ENCODE measurements at regions not wholly inside any gene's neighbourhood (a gene's known extent, or its start where the extent isn't known, plus 50 kb on each side); places are given as distances from the start of the nearest gene placed in this dataset.

GRCh38 chrX:110491846-110492620 is 133.4 kb downstream of the RTL9 start:
- no TSS peak for BruUV-seq (replicated peaks)
- intact Hi-C loops (cut with micrococcal nuclease): no loop called here
- Mint-ChIP-seq H3K36me3 (ENCODE audit: insufficient read depth, unreplicated experiment) (no peaks in the 10 kb centered on the region), H3K4me1 (ENCODE audit: insufficient read depth, unreplicated experiment) (no peaks in the 10 kb centered on the region), H3K27me3 (ENCODE audit: insufficient read depth, unreplicated experiment) (peaks cover 82% of the 10 kb centered on the region), H3K4me3 (ENCODE audit: unreplicated experiment) (no peak overlapping the region), H3K27ac (ENCODE audit: low read depth, unreplicated experiment) (no peak overlapping the region), H3K9me3 (ENCODE audit: unreplicated experiment) (no peaks in the 10 kb centered on the region)
- POLR2A ChIA-PET: no interaction called here
- no peak for DNase-seq (ENCODE audit: unreplicated experiment)
- CTCF ChIA-PET: interaction anchor here (0.6 kb wide), 1 partner anchor 1435 kb away, joined by 4 read pairs; no protein-coding TSS in a partner anchor
- TF ChIP-seq, protein P1, sequence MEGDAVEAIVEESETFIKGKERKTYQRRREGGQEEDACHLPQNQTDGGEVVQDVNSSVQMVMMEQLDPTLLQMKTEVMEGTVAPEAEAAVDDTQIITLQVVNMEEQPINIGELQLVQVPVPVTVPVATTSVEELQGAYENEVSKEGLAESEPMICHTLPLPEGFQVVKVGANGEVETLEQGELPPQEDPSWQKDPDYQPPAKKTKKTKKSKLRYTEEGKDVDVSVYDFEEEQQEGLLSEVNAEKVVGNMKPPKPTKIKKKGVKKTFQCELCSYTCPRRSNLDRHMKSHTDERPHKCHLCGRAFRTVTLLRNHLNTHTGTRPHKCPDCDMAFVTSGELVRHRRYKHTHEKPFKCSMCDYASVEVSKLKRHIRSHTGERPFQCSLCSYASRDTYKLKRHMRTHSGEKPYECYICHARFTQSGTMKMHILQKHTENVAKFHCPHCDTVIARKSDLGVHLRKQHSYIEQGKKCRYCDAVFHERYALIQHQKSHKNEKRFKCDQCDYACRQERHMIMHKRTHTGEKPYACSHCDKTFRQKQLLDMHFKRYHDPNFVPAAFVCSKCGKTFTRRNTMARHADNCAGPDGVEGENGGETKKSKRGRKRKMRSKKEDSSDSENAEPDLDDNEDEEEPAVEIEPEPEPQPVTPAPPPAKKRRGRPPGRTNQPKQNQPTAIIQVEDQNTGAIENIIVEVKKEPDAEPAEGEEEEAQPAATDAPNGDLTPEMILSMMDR (IDR thresholded peaks at IDR 0.05; ENCODE audit: unreplicated experiment): no peak

DNA sequence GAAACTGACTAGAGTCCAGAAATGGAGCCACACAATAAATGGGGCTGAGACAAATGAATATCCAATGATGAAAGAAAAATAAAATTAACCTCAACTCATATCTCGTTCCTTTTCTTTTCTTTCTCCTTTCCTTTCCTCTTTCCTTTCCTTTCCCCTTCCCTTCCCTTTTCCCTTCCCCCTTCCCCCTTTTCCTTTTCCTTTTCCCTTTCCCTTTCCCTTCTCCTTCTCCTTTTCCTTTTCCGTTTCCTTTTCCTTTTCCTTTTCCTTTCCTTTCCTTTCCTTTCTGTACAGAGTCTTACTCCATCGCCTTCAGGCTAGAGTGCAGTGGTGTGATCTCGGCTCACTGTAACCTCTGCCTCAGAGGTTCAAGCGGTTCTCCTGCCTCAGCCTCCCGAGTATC is 146.3 kb downstream of the RTL9 start:
- intact Hi-C loops (cut with micrococcal nuclease): no loop called here
- Mint-ChIP-seq H3K27ac (ENCODE audit: low read depth, unreplicated experiment) (no peak overlapping the region), H3K27me3 (ENCODE audit: insufficient read depth, unreplicated experiment) (peaks cover 47% of the 10 kb centered on the region), H3K36me3 (ENCODE audit: insufficient read depth, unreplicated experiment) (no peaks in the 10 kb centered on the region), H3K4me3 (ENCODE audit: unreplicated experiment) (no peak overlapping the region), H3K4me1 (ENCODE audit: insufficient read depth, unreplicated experiment) (no peaks in the 10 kb centered on the region), H3K9me3 (ENCODE audit: unreplicated experiment) (no peaks in the 10 kb centered on the region)
- CTCF ChIA-PET: no interaction called here
- POLR2A ChIA-PET: no interaction called here
- TF ChIP-seq, protein P1 (IDR thresholded peaks at IDR 0.05; ENCODE audit: unreplicated experiment): no peak
- BruUV-seq (replicated peaks): no TSS peak
- no peak for DNase-seq (ENCODE audit: unreplicated experiment)

DNA sequence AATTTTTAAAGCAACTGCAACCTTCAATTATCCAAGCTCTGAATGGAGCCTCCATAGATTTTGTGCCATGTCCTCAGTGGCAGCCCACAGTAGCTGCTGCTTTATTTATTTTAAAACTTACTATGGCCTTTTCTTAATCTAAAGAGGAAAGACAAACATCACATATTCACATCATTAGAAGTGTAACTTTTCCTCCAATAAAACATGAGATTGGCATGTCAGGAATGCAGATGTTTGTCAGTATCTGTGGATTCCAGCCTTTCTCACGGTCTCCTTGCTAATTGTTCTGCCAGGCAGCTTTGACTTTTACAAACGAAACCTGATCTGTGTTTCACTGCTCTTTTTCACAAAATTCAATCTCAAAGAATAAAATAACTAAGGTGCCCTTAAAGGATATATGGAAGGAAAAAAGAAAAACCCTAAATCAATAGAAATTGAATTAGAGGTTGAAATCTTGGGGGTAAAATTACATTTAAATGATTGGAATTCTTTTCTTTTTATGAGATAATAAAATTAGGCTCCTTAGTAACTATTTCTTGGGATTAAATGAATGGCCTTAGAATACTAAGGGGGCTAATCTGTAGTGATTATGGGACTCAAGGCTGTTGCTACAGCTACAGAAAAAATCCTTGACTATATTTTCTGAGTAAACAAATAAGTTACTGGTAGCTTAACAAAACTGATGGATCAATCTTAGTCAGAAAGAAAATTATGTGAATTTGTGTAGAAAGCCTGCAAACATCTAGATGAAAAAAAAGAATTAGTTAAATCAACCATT is 151.3 kb downstream of the RTL9 start:
- Mint-ChIP-seq H3K9me3 (ENCODE audit: unreplicated experiment) (no peaks in the 10 kb centered on the region), H3K4me1 (ENCODE audit: insufficient read depth, unreplicated experiment) (no peaks in the 10 kb centered on the region), H3K4me3 (ENCODE audit: unreplicated experiment) (no peak overlapping the region), H3K36me3 (ENCODE audit: insufficient read depth, unreplicated experiment) (no peaks in the 10 kb centered on the region), H3K27me3 (ENCODE audit: insufficient read depth, unreplicated experiment) (peaks cover 80% of the 10 kb centered on the region), H3K27ac (ENCODE audit: low read depth, unreplicated experiment) (no peak overlapping the region)
- no TSS peak for BruUV-seq (replicated peaks)
- ChIA-PET CTCF (interaction anchor here (0.6 kb wide), 1 partner anchor 260 kb away, joined by 3 read pairs; no protein-coding TSS in a partner anchor), POLR2A (interaction anchor here (0.6 to 1.1 kb wide), 2 partner anchors 8 to 30 kb away, joined by 3 read pairs; no protein-coding TSS in a partner anchor)
- intact Hi-C loops (cut with micrococcal nuclease): no loop called here
- TF ChIP-seq, protein P1 (IDR thresholded peaks at IDR 0.05; ENCODE audit: unreplicated experiment): no peak
- DNase-seq (ENCODE audit: unreplicated experiment): peak; percentile 11

DNA sequence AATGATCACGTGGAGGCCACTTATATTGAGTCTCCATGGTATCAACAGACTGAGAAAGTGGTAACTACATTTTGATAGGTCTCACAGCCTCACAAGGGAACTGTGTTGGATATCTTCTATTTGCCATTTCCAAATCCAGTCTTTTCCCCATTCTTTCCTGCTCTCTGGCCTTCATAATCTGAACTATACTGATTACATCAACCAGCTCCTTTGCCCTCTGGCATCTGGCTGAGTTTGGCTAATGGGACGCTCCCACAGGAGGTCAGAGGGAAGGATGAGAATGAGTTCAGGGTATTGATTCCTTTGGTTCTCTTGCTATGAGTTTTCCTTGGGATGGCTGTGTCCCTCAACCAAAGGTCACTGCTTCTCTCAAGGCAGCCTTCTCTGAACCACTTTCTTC is 152.6 kb downstream of the RTL9 start:
- Mint-ChIP-seq H3K9me3 (ENCODE audit: unreplicated experiment) (no peaks in the 10 kb centered on the region), H3K27ac (ENCODE audit: low read depth, unreplicated experiment) (no peak overlapping the region), H3K27me3 (ENCODE audit: insufficient read depth, unreplicated experiment) (peaks cover 85% of the 10 kb centered on the region), H3K36me3 (ENCODE audit: insufficient read depth, unreplicated experiment) (no peaks in the 10 kb centered on the region), H3K4me1 (ENCODE audit: insufficient read depth, unreplicated experiment) (no peaks in the 10 kb centered on the region), H3K4me3 (ENCODE audit: unreplicated experiment) (no peak overlapping the region)
- CTCF ChIA-PET: no interaction called here
- TF ChIP-seq, protein P1 (IDR thresholded peaks at IDR 0.05; ENCODE audit: unreplicated experiment): no peak
- POLR2A ChIA-PET: no interaction called here
- intact Hi-C loops (cut with micrococcal nuclease): no loop called here
- no TSS peak for BruUV-seq (replicated peaks)
- no peak for DNase-seq (ENCODE audit: unreplicated experiment)

Measured in MCF 10A (cell line).